ENCODE measurements at regions not wholly inside any gene's neighbourhood (a gene's known extent, or its start where the extent isn't known, plus 50 kb on each side); places are given as distances from the start of the nearest gene placed in this dataset.

GRCh38 chr18:40983835-40984234, 971.2 kb upstream of the PIK3C3 start (continued):
- TF ChIP-seq, protein P1, sequence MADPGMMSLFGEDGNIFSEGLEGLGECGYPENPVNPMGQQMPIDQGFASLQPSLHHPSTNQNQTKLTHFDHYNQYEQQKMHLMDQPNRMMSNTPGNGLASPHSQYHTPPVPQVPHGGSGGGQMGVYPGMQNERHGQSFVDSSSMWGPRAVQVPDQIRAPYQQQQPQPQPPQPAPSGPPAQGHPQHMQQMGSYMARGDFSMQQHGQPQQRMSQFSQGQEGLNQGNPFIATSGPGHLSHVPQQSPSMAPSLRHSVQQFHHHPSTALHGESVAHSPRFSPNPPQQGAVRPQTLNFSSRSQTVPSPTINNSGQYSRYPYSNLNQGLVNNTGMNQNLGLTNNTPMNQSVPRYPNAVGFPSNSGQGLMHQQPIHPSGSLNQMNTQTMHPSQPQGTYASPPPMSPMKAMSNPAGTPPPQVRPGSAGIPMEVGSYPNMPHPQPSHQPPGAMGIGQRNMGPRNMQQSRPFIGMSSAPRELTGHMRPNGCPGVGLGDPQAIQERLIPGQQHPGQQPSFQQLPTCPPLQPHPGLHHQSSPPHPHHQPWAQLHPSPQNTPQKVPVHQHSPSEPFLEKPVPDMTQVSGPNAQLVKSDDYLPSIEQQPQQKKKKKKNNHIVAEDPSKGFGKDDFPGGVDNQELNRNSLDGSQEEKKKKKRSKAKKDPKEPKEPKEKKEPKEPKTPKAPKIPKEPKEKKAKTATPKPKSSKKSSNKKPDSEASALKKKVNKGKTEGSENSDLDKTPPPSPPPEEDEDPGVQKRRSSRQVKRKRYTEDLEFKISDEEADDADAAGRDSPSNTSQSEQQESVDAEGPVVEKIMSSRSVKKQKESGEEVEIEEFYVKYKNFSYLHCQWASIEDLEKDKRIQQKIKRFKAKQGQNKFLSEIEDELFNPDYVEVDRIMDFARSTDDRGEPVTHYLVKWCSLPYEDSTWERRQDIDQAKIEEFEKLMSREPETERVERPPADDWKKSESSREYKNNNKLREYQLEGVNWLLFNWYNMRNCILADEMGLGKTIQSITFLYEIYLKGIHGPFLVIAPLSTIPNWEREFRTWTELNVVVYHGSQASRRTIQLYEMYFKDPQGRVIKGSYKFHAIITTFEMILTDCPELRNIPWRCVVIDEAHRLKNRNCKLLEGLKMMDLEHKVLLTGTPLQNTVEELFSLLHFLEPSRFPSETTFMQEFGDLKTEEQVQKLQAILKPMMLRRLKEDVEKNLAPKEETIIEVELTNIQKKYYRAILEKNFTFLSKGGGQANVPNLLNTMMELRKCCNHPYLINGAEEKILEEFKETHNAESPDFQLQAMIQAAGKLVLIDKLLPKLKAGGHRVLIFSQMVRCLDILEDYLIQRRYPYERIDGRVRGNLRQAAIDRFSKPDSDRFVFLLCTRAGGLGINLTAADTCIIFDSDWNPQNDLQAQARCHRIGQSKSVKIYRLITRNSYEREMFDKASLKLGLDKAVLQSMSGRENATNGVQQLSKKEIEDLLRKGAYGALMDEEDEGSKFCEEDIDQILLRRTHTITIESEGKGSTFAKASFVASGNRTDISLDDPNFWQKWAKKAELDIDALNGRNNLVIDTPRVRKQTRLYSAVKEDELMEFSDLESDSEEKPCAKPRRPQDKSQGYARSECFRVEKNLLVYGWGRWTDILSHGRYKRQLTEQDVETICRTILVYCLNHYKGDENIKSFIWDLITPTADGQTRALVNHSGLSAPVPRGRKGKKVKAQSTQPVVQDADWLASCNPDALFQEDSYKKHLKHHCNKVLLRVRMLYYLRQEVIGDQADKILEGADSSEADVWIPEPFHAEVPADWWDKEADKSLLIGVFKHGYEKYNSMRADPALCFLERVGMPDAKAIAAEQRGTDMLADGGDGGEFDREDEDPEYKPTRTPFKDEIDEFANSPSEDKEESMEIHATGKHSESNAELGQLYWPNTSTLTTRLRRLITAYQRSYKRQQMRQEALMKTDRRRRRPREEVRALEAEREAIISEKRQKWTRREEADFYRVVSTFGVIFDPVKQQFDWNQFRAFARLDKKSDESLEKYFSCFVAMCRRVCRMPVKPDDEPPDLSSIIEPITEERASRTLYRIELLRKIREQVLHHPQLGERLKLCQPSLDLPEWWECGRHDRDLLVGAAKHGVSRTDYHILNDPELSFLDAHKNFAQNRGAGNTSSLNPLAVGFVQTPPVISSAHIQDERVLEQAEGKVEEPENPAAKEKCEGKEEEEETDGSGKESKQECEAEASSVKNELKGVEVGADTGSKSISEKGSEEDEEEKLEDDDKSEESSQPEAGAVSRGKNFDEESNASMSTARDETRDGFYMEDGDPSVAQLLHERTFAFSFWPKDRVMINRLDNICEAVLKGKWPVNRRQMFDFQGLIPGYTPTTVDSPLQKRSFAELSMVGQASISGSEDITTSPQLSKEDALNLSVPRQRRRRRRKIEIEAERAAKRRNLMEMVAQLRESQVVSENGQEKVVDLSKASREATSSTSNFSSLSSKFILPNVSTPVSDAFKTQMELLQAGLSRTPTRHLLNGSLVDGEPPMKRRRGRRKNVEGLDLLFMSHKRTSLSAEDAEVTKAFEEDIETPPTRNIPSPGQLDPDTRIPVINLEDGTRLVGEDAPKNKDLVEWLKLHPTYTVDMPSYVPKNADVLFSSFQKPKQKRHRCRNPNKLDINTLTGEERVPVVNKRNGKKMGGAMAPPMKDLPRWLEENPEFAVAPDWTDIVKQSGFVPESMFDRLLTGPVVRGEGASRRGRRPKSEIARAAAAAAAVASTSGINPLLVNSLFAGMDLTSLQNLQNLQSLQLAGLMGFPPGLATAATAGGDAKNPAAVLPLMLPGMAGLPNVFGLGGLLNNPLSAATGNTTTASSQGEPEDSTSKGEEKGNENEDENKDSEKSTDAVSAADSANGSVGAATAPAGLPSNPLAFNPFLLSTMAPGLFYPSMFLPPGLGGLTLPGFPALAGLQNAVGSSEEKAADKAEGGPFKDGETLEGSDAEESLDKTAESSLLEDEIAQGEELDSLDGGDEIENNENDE (IDR thresholded peaks at IDR 0.05; ENCODE audit: insufficient replicate concordance, low read length): no peak
- TF ChIP-seq CHD1 (IDR thresholded peaks at IDR 0.05; ENCODE audit: low read depth, low read length): no peak
- no peak for TF ChIP-seq SP1 (IDR thresholded peaks at IDR 0.05; ENCODE audit: low read depth, low read length)
- TF ChIP-seq RXRA (IDR thresholded peaks at IDR 0.05; ENCODE audit: insufficient read depth, low read depth, low read length): no peak

Data from H1 (cell line).